AG10803 (cell line): ENCODE measurements at regions not wholly inside any gene's neighbourhood (a gene's known extent, or its start where the extent isn't known, plus 50 kb on each side); places are given as distances from the start of the nearest gene placed in this dataset.

Experiments
- DNase-seq: peaks from one replicate; pipeline ENCODE4 v3.0.0; 2010; ENCODE audit warnings: low read depth
- H3K4me3 ChIP-seq: 2 replicates; pipeline ENCODE4 v1.5.1; 2011; ENCODE audit warnings: mild to moderate bottlenecking, low read length, control low read depth
- TF ChIP-seq, protein P1 (sequence below): conservative IDR thresholded peaks from 2 replicates; pipeline ENCODE4 v1.5.1; 2011; ENCODE audit warnings: mild to moderate bottlenecking, low read length, control low read depth, inconsistent platforms

- H3K4me3 ChIP-seq = no peak overlapping the region
- DNase-seq = no peak
- TF ChIP-seq, protein P1, sequence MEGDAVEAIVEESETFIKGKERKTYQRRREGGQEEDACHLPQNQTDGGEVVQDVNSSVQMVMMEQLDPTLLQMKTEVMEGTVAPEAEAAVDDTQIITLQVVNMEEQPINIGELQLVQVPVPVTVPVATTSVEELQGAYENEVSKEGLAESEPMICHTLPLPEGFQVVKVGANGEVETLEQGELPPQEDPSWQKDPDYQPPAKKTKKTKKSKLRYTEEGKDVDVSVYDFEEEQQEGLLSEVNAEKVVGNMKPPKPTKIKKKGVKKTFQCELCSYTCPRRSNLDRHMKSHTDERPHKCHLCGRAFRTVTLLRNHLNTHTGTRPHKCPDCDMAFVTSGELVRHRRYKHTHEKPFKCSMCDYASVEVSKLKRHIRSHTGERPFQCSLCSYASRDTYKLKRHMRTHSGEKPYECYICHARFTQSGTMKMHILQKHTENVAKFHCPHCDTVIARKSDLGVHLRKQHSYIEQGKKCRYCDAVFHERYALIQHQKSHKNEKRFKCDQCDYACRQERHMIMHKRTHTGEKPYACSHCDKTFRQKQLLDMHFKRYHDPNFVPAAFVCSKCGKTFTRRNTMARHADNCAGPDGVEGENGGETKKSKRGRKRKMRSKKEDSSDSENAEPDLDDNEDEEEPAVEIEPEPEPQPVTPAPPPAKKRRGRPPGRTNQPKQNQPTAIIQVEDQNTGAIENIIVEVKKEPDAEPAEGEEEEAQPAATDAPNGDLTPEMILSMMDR = no peak
These were observed 998.6 kb upstream of the NCAM2 start for GRCh38 chr21:19999369-20000272.

- no peak overlapping the region for H3K4me3 ChIP-seq
- TF ChIP-seq, protein P1 = no peak
- no peak for DNase-seq
These were observed 993.8 kb upstream of the NCAM2 start for GRCh38 chr21:20004367-20004766.

DNA sequence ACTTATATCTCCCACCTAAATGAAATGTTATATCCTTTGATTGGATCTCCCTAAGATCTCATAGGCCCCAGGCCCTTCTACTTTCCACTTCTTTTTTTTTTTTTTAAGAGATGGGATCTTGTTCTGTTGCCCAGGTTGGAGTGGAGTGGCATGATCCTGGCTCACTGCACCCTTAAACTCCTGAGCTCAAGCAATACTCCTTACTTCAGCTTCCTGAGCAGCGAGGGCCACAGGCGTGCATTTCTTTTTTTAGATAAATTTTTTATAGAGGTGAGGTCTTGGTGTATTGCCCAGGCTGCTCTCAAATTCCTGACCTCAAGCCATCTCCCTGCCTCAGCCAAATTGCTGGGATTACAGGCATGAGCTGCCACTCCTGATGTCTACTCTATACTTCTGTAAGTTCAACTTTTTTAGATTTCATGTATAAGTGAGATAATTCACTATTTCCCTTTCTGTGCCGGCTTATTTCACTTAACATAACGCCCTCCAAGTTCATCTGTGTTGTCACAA is 987.5 kb upstream of the NCAM2 start:
- DNase-seq = no peak
- TF ChIP-seq, protein P1 = no peak
- H3K4me3 ChIP-seq = no peak overlapping the region

GRCh38 chr21:20013851-20014250 is 984.4 kb upstream of the NCAM2 start:
- H3K4me3 ChIP-seq = no peak overlapping the region
- TF ChIP-seq, protein P1 = no peak
- no peak for DNase-seq

DNA sequence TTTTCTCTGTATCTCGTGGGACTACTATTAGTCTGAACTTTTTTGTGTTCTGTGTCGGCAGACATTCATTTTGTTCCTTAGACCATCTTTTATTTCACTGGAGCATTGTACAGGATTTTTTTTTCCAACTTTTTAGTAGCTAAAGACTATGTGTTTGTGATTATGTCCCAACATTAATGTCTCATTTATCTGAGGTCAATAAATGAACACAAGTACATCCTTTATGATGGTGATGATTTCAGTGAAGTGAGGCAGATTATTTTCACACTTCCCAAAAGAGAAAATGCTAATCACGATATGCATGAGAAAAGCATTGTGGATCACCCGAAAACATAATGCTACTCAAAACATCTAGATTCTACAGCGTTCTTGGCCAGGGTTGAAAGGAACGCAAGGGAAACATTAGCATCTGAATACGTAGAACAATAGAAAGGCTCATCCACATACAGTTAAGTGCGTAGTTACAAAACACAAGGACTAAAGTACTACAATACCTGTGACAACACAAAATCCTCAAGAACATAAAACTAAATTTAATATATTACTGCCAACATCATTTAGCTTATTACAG is 981.7 kb upstream of the NCAM2 start:
- no peak for DNase-seq
- TF ChIP-seq, protein P1 = no peak
- H3K4me3 ChIP-seq = no peak overlapping the region

- H3K4me3 ChIP-seq = no peak overlapping the region
- DNase-seq = no peak
- TF ChIP-seq, protein P1 = no peak
These were observed 978.2 kb upstream of the NCAM2 start for GRCh38 chr21:20020026-20020425.
